HL-60 (cell line): ENCODE measurements at regions not wholly inside any gene's neighbourhood (a gene's known extent, or its start where the extent isn't known, plus 50 kb on each side); places are given as distances from the start of the nearest gene placed in this dataset.

ENCODE experiments used
- DNase-seq, 2 experiments: peaks; one replicate each; pipeline ENCODE4 v3.0.0-alpha.2; 2010 to 2020; ENCODE audit warnings: low read depth in 1 of 2, low spot score in 1 of 2
- H3K27ac ChIP-seq: fragments of 250-450 bp; sonication (Bioruptor Pico); replicated peaks from 2 replicates; pipeline ENCODE4 v1.5.1; 2020; ENCODE audit warnings: mild to moderate bottlenecking, moderate library complexity
- H3K27me3 ChIP-seq: fragments of 250-450 bp; sonication (Bioruptor Pico); 2 replicates; pipeline ENCODE4 v1.5.1; 2021; ENCODE audit warnings: mild to moderate bottlenecking, moderate library complexity; ENCODE audit not compliant: insufficient read depth, poor library complexity, severe bottlenecking
- H3K4me3 ChIP-seq: replicated peaks from 2 replicates; pipeline ENCODE4 v1.5.1; 2011; ENCODE audit warnings: mild to moderate bottlenecking, control low read depth, low read length; ENCODE audit not compliant: insufficient read depth
- CTCF ChIP-seq: IDR thresholded peaks from one replicate; pipeline ENCODE4 v1.5.1; 2011; ENCODE audit warnings: low read length, control low read depth, inconsistent platforms; ENCODE audit not compliant: insufficient read depth
- GABPA ChIP-seq: IDR thresholded peaks from 2 replicates; pipeline ENCODE4 v1.6.1; 2012; ENCODE audit warnings: low read depth
- POLR2AphosphoS5 ChIP-seq: IDR thresholded peaks from 2 replicates; pipeline ENCODE4 v1.6.1; 2012; ENCODE audit warnings: low read depth
- REST ChIP-seq: IDR thresholded peaks from 2 replicates; pipeline ENCODE4 v1.6.1; 2012; ENCODE audit warnings: low read depth; ENCODE audit not compliant: insufficient replicate concordance
- SPI1 ChIP-seq: IDR thresholded peaks from 2 replicates; pipeline ENCODE4 v1.6.1; 2012; ENCODE audit warnings: low read depth, mild to moderate bottlenecking, borderline replicate concordance

GRCh38 chr9:108167136-108167900 lies 677.7 kb upstream of the KLF4 start:
- no peak for DNase-seq
- no peak overlapping the region for H3K4me3 ChIP-seq
- TF ChIP-seq REST, result no peak
- no peak for TF ChIP-seq SPI1
- TF ChIP-seq GABPA, result no peak
- H3K27ac ChIP-seq, result no peak overlapping the region
- H3K27me3 ChIP-seq, result no peaks in the 10 kb centered on the region

- Histone ChIP-seq H3K4me3 (no peak overlapping the region), H3K27me3 (no peaks in the 10 kb centered on the region), H3K27ac (no peak overlapping the region)
- no peak for TF ChIP-seq POLR2AphosphoS5
- TF ChIP-seq CTCF, result no peak
- no peak for TF ChIP-seq GABPA
- TF ChIP-seq REST, result no peak
- no peak for TF ChIP-seq SPI1
- DNase-seq, result no peak
Observed at GRCh38 chr9:108166519-108166918, 677.0 kb upstream of the KLF4 start.

- H3K27me3 ChIP-seq, result no peaks in the 10 kb centered on the region
- DNase-seq, result no peak
- TF ChIP-seq CTCF (no peak), POLR2AphosphoS5 (no peak), SPI1 (no peak), REST (no peak), GABPA (no peak)
- no peak overlapping the region for H3K27ac ChIP-seq
- H3K4me3 ChIP-seq, result no peak overlapping the region
Observed at GRCh38 chr9:108163321-108164005, 673.9 kb upstream of the KLF4 start.
